ACHN (cell line): ENCODE measurements at regions not wholly inside any gene's neighbourhood (a gene's known extent, or its start where the extent isn't known, plus 50 kb on each side); places are given as distances from the start of the nearest gene placed in this dataset.

Experiments
- DNase-seq: peaks from one replicate; pipeline ENCODE4 v3.0.0-alpha.2; 2015
- in situ Hi-C: cut with HindIII; loops from 2 replicates; pipeline ENCODE4 v1.10.0; 2017; ENCODE audit warnings: low sequenced_read_pairs, low pct_ligation_motif_present, low pct_unique_long_range_greater_than_20kb

- in situ Hi-C loops, result no loop called here
These were observed 67.8 kb upstream of the OR9G4 start for GRCh38 chr11:56816259-56816658.

GRCh38 chr11:56808326-56808725 is 59.8 kb upstream of the OR9G4 start:
- in situ Hi-C loops, result no loop called here
- DNase-seq, result no peak

More at GRCh38 chr11:56816259-56816658, 67.8 kb upstream of the OR9G4 start:
- no peak for DNase-seq

- no peak for DNase-seq
- in situ Hi-C loops, result no loop called here
These were observed 51.3 kb upstream of the OR9G4 start for GRCh38 chr11:56799691-56800210.
